GM13977 (cell line): ENCODE measurements at regions not wholly inside any gene's neighbourhood (a gene's known extent, or its start where the extent isn't known, plus 50 kb on each side); places are given as distances from the start of the nearest gene placed in this dataset.
A peak's percentile ranks its signal among the peaks of the same experiment; 100 is the strongest.

Source experiments
- DNase-seq: peaks from one replicate; pipeline ENCODE4 v3.0.0; 2012; ENCODE audit warnings: low spot score
- in situ Hi-C: fragments of 300-500 bp; cut with MboI; formaldehyde crosslinking; loops from one replicate; pipeline ENCODE4 v1.12.0; 2022; ENCODE audit warnings: low sequenced_read_pairs, low pct_unique_long_range_greater_than_20kb, mixed read lengths, inconsistent platforms; ENCODE audit not compliant: unreplicated experiment
- TF ChIP-seq, protein P1 (sequence below): IDR thresholded peaks from 2 replicates; pipeline ENCODE4 v1.5.1; 2012; ENCODE audit warnings: mild to moderate bottlenecking, control low read depth; ENCODE audit not compliant: insufficient read depth; ENCODE audit errors: extremely low read depth, missing control alignments

- DNase-seq: no peak
- in situ Hi-C loops: no loop called here
- TF ChIP-seq, protein P1, sequence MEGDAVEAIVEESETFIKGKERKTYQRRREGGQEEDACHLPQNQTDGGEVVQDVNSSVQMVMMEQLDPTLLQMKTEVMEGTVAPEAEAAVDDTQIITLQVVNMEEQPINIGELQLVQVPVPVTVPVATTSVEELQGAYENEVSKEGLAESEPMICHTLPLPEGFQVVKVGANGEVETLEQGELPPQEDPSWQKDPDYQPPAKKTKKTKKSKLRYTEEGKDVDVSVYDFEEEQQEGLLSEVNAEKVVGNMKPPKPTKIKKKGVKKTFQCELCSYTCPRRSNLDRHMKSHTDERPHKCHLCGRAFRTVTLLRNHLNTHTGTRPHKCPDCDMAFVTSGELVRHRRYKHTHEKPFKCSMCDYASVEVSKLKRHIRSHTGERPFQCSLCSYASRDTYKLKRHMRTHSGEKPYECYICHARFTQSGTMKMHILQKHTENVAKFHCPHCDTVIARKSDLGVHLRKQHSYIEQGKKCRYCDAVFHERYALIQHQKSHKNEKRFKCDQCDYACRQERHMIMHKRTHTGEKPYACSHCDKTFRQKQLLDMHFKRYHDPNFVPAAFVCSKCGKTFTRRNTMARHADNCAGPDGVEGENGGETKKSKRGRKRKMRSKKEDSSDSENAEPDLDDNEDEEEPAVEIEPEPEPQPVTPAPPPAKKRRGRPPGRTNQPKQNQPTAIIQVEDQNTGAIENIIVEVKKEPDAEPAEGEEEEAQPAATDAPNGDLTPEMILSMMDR: no peak
Measured at GRCh38 chr2:21420553-21421335, 297.0 kb downstream of the TDRD15 start.

- peak; percentile 23 for DNase-seq
- in situ Hi-C loops: no loop called here
- TF ChIP-seq, protein P1: peak; percentile 79
Measured at GRCh38 chr2:21422050-21422449, 298.3 kb downstream of the TDRD15 start.

- TF ChIP-seq, protein P1: no peak
- no peak for DNase-seq
- in situ Hi-C loops: no loop called here
Measured at GRCh38 chr2:21422724-21423522, 299.2 kb downstream of the TDRD15 start.

GRCh38 chr2:21423854-21424253 is 300.1 kb downstream of the TDRD15 start:
- in situ Hi-C loops: no loop called here
- TF ChIP-seq, protein P1: no peak
- no peak for DNase-seq

DNA sequence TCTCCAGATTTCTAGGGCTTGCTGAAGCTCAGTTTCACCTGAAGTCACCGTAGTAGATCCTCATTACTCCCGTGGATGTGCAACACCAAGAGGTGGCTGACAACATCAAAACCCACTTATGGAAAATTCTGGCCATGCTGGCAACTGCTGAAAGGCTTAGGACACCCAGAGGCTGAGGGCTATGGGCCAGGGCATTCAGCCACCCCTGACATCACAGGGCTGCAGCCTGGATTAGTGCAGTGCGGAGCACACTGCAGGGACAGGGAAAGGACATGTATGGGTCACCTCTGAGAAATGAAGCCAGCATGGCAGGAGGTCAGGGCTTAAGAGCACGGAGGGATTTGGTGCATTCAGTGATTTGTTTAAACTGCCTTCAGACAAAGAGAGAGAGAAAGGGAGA is 300.6 kb downstream of the TDRD15 start:
- no peak for DNase-seq
- in situ Hi-C loops: no loop called here
- TF ChIP-seq, protein P1: no peak

DNA sequence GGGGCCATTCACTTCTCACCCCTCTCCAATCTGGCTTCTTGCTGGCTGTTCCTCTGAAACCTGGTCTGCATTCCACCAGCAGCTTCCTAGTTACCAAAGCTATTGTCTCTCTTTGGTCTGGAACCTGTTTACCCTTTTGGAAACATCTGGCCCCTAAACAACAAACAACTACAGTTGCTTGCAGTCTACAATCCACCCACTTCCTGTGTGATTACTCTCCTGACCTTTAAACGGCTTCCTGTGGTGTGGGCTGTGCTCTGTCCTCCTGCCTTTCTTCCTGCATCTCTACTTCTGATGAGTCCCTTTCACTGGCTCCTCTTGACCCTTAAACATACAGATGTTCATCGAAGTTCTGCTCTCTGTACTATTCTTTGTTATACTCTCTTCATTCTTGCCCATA is 303.8 kb downstream of the TDRD15 start:
- in situ Hi-C loops: no loop called here
- TF ChIP-seq, protein P1: no peak
- no peak for DNase-seq
